B cell (primary cell): ENCODE measurements at regions not wholly inside any gene's neighbourhood (a gene's known extent, or its start where the extent isn't known, plus 50 kb on each side); places are given as distances from the start of the nearest gene placed in this dataset.

Experiments
- CTCF ChIP-seq: fragments of 200-600 bp; IDR thresholded peaks from one replicate; pipeline ENCODE4 v1.8.0; 2022; ENCODE audit warnings: antibody characterized with exemption, mild to moderate bottlenecking
- EZH2 ChIP-seq: IDR thresholded peaks from 2 replicates; pipeline ENCODE4 v1.6.1; 2012; ENCODE audit warnings: borderline replicate concordance, low read depth, mild to moderate bottlenecking, moderate library complexity, low read length; ENCODE audit not compliant: insufficient read depth, poor library complexity, severe bottlenecking

- no peak for TF ChIP-seq EZH2
- TF ChIP-seq CTCF = no peak
Measured at GRCh38 chr14:86334355-86334754, 804.4 kb downstream of the FLRT2 start.
